Loucy (cell line): ENCODE measurements at regions not wholly inside any gene's neighbourhood (a gene's known extent, or its start where the extent isn't known, plus 50 kb on each side); places are given as distances from the start of the nearest gene placed in this dataset.

Experiments used
- H2AFZ ChIP-seq: fragments of 200-600 bp; sonication (generic); 2 replicates; pipeline ENCODE4 v1.6.0; 2016; ENCODE audit warnings: antibody characterized with exemption, mild to moderate bottlenecking, low read length, moderate library complexity
- H3F3A ChIP-seq: fragments of 200-600 bp; 2 replicates; pipeline ENCODE4 v1.6.0; 2016; ENCODE audit warnings: antibody characterized with exemption, low read depth, mild to moderate bottlenecking
- H3K27me3 ChIP-seq: fragments of 200-600 bp; sonication (generic); 2 replicates; pipeline ENCODE4 v1.6.1; 2014; ENCODE audit warnings: low read length, mild to moderate bottlenecking; ENCODE audit not compliant: insufficient read depth, poor library complexity, severe bottlenecking
- H3K36me3 ChIP-seq: fragments of 200-600 bp; sonication (generic); 2 replicates; pipeline ENCODE4 v1.6.1; 2016; ENCODE audit warnings: low read length; ENCODE audit not compliant: insufficient read depth
- H3K4me1 ChIP-seq: fragments of 200-600 bp; sonication (generic); 2 replicates; pipeline ENCODE4 v1.5.1; 2014; ENCODE audit warnings: low read length, mild to moderate bottlenecking; ENCODE audit not compliant: insufficient read depth, poor library complexity, severe bottlenecking
- H3K4me2 ChIP-seq: fragments of 200-600 bp; sonication (generic); 2 replicates; pipeline ENCODE4 v1.6.0; 2014; ENCODE audit warnings: antibody characterized with exemption, low read length, low read depth, mild to moderate bottlenecking; ENCODE audit not compliant: poor library complexity, severe bottlenecking
- H3K4me3 ChIP-seq: fragments of 200-600 bp; sonication (generic); 2 replicates; pipeline ENCODE4 v1.5.1; 2014; ENCODE audit warnings: low read length, mild to moderate bottlenecking, mixed read lengths; ENCODE audit not compliant: poor library complexity, severe bottlenecking
- H3K79me2 ChIP-seq: fragments of 200-600 bp; sonication (generic); 2 replicates; pipeline ENCODE4 v1.6.1; 2014; ENCODE audit warnings: low read length; ENCODE audit not compliant: insufficient read depth
- H3K9ac ChIP-seq: fragments of 200-600 bp; sonication (generic); 2 replicates; pipeline ENCODE4 v1.6.0; 2014; ENCODE audit warnings: mild to moderate bottlenecking, low read depth, low read length, moderate library complexity; ENCODE audit not compliant: poor library complexity, severe bottlenecking
- H3K9me2 ChIP-seq: fragments of 200-600 bp; sonication (generic); replicated peaks from 2 replicates; pipeline ENCODE4 v1.6.1; 2016; ENCODE audit warnings: low read depth, low read length, mixed read lengths
- H3K9me3 ChIP-seq: fragments of 200-600 bp; sonication (generic); 2 replicates; pipeline ENCODE4 v1.6.1; 2014; ENCODE audit warnings: mild to moderate bottlenecking, antibody characterized with exemption, low read length, low read depth; ENCODE audit not compliant: insufficient read depth
- H4K20me1 ChIP-seq: fragments of 200-600 bp; sonication (generic); 2 replicates; pipeline ENCODE4 v1.6.0; 2014; ENCODE audit warnings: antibody characterized with exemption, low read length, mild to moderate bottlenecking; ENCODE audit not compliant: insufficient read depth, poor library complexity, severe bottlenecking
- EZH2phosphoT487 ChIP-seq: fragments of 200-600 bp; IDR thresholded peaks from 2 replicates; pipeline ENCODE4 v1.6.1; 2018; ENCODE audit warnings: antibody characterized with exemption, mild to moderate bottlenecking, moderate library complexity, borderline replicate concordance
- TF ChIP-seq, protein P1 (sequence below): fragments of 200-600 bp; sonication (generic); conservative IDR thresholded peaks from 2 replicates; pipeline ENCODE4 v1.5.1; 2014; ENCODE audit warnings: mild to moderate bottlenecking, antibody characterized with exemption, low read length

DNA sequence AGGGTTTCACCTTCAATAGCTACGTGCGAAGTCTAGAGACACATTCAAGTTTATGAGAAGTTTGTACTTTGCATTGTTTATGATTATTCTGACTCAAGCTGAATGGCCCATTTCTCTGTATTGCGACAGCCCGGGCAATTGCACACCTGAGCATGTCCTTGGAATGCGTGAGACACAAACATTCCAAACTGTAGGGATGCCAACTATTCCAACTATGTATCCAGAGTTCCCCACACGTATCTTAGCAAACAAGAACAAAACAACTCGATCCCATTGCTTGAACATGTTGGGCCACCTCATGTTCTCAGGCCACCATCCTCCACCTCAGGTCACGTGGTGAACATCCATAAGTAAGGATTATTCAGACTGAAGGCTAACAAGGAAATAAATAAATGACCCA lies 51.4 kb upstream of the EGFR start:
- Histone ChIP-seq H3K9ac (no peak overlapping the region), H3K4me3 (no peak overlapping the region), H4K20me1 (no peaks in the 10 kb centered on the region), H3K36me3 (no peaks in the 10 kb centered on the region), H3K4me2 (no peak overlapping the region), H3K4me1 (no peaks in the 10 kb centered on the region), H2AFZ (no peak overlapping the region), H3K27me3 (no peaks in the 10 kb centered on the region), H3K9me2 (no peaks in the 10 kb centered on the region), H3K9me3 (no peaks in the 10 kb centered on the region), H3K79me2 (no peaks in the 10 kb centered on the region), H3F3A (no peaks in the 10 kb centered on the region)
- TF ChIP-seq, protein P1, sequence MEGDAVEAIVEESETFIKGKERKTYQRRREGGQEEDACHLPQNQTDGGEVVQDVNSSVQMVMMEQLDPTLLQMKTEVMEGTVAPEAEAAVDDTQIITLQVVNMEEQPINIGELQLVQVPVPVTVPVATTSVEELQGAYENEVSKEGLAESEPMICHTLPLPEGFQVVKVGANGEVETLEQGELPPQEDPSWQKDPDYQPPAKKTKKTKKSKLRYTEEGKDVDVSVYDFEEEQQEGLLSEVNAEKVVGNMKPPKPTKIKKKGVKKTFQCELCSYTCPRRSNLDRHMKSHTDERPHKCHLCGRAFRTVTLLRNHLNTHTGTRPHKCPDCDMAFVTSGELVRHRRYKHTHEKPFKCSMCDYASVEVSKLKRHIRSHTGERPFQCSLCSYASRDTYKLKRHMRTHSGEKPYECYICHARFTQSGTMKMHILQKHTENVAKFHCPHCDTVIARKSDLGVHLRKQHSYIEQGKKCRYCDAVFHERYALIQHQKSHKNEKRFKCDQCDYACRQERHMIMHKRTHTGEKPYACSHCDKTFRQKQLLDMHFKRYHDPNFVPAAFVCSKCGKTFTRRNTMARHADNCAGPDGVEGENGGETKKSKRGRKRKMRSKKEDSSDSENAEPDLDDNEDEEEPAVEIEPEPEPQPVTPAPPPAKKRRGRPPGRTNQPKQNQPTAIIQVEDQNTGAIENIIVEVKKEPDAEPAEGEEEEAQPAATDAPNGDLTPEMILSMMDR, result no peak
- TF ChIP-seq EZH2phosphoT487, result no peak

GRCh38 chr7:54968018-54968417 lies 50.8 kb upstream of the EGFR start:
- H3K4me3 ChIP-seq, result no peak overlapping the region
- H3K79me2 ChIP-seq, result no peaks in the 10 kb centered on the region
- H4K20me1 ChIP-seq, result no peaks in the 10 kb centered on the region
- TF ChIP-seq, protein P1, result no peak
- no peak for TF ChIP-seq EZH2phosphoT487
- H2AFZ ChIP-seq, result no peak overlapping the region
- peaks cover under 1% of the 10 kb centered on the region; the same call in 1 of the 2 replicates for H3K9me3 ChIP-seq
- no peaks in the 10 kb centered on the region for H3K27me3 ChIP-seq
- no peaks in the 10 kb centered on the region for H3K9me2 ChIP-seq
- no peaks in the 10 kb centered on the region for H3K4me1 ChIP-seq
- H3F3A ChIP-seq, result no peaks in the 10 kb centered on the region
- no peak overlapping the region for H3K4me2 ChIP-seq
- no peak overlapping the region for H3K9ac ChIP-seq
- H3K36me3 ChIP-seq, result no peaks in the 10 kb centered on the region
